ENCODE measurements at regions not wholly inside any gene's neighbourhood (a gene's known extent, or its start where the extent isn't known, plus 50 kb on each side); places are given as distances from the start of the nearest gene placed in this dataset.

DNA sequence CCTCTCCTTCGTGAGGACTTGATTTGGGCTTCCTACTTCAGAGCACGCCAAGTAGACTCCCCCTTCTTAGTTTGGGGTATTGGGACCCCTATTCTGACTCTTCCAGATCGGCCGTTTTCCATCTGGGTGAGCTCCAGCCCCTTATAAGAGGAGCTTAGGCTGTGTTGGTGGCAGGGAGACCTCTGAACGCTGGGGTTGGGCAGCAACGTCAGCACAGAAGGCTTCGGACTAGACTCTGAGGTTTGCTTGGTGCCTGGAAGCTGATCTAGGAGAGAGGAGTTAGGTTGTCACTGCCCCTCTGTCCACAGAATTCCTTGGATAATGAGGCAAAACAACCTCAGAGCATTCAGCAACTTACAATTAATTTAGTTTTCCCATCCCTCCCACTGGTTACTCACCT is 99.2 kb upstream of the RTL1 start:
- DNase-seq (ENCODE audit: extremely low read depth in 1 of 2, low read depth in 1 of 2), result no peak

DNA sequence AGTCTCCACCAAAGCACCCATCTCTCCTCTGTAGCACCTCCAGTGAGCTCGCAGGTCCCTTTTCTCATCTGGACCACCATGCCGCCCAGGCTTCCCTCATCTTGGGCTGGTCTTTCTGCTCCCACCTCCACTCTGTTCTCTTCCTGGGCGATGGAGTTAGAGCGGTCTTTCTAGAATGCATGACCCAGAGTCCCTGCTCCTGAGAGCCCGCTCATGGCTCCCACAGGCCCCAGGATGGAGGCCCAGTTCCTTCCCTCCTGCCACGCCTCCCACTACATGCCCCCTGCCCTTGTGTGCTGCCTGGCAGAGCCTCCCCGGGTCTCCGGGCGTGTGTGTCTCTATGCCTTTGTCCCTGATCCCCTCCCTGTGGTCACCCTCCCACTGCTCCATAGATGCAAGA is 100.7 kb upstream of the RTL1 start:
- DNase-seq (ENCODE audit: extremely low read depth in 1 of 2, low read depth in 1 of 2), result no peak

DNA sequence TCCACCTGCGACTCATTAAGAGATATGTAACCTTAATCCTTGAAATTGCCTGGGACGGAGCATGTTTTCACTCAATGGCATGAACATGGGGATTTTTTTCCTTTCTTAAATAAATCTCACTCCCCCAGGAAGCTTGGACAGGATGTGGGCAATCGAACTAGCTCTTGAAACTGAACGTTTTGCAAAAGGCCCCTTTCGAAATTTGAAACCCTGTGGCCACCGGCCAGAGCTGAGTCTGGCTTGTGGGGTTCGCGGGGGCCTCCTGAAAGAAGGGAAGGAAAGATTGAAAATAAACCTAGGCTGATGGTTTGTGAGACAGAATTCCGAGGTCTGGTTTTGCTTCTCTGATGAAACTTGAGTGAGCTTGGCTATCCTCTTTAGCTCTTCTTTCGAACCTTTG is 101.4 kb upstream of the RTL1 start:
- no peak for DNase-seq (ENCODE audit: extremely low read depth in 1 of 2, low read depth in 1 of 2)

DNA sequence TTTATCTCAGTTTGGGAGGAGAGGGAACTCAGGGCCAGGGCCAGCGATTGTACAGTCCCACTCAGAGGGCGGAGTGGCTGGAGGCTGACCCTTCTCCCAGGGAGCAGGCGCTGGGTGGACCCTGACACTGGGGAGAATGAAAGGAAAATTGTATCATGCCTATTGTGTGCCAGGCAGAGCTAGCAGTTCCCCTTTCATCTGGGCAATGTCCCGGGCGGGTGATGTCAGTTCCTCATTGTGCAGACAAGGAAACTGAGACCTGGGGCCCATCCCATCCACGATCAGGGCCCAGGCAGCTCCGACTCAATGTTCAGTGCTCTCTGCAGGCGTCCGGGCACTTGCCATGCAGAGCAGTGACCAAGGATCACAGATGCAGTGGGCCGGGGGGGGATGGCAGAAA is 101.9 kb upstream of the RTL1 start:
- DNase-seq (ENCODE audit: extremely low read depth in 1 of 2, low read depth in 1 of 2), result no peak

DNA sequence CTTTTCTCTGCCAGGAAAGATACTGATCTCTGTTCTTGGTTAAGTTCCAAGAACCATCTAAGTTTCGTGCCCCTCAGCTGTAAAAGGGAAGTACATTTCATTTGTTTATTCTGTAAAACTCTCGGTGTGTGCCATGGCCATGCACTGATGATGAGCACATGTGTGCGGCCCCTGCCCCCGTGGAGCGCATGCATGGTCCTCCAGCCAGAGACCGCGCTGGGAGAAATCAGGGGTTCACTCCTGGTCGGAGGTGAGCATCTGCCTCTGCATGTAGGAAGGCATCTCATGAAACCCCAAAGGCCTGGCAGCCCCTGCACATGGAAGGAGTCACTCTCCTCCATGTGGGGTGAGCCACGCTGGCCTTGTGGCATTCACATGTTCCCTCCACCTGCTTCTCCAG is 102.5 kb upstream of the RTL1 start:
- no peak for DNase-seq (ENCODE audit: extremely low read depth in 1 of 2, low read depth in 1 of 2)

DNA sequence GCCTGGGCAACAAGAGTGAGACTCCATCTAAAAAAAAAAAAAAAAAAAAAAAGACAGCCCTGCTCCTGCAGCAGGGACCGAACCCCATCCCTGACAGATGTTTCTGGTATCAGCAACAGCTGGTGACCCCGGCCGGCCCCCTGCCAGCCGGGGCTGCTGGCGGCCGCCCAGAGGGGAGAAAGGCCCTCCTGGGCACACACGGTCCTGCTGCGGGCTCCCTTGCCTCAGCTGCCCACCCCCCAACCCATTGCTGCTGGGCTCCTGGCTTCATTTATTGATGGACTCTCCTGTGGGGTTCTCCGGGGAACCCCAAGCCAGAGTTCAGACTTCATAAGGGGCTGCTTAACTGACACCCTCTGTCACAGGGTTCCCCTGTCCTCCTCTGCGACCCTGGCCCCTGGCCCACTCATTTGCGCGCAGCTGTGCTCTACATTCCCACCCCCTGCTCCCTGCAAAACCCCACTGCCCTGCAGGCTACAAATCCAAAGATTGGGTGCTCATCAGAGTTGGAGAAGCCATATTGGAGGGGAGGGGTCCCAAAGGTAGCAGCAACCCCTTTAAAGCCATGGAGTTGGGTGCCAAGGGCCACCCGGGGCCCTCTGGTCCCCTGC is 103.6 kb upstream of the RTL1 start:
- DNase-seq (ENCODE audit: extremely low read depth in 1 of 2, low read depth in 1 of 2), result no peak

DNA sequence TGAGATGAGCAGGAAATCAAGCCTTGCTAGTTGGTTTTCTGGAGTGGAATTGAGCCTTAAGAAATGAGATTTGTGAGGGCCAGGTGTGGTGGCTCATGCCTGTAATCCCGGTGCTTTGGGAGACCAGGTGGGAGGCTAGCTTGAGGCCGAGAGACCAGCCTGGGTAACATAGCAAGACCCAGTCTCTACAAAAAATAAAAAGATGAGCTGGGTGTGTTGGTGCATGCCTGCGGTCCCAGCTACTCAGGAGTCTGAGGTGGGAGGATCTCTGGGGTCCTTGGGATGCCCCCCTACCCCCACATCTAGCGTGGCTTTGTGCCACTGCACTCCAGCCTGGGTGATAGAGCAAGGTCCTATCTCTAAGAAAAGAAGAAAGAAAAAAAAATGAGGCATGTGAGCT is 104.2 kb upstream of the RTL1 start:
- no peak for DNase-seq (ENCODE audit: extremely low read depth in 1 of 2, low read depth in 1 of 2)

DNA sequence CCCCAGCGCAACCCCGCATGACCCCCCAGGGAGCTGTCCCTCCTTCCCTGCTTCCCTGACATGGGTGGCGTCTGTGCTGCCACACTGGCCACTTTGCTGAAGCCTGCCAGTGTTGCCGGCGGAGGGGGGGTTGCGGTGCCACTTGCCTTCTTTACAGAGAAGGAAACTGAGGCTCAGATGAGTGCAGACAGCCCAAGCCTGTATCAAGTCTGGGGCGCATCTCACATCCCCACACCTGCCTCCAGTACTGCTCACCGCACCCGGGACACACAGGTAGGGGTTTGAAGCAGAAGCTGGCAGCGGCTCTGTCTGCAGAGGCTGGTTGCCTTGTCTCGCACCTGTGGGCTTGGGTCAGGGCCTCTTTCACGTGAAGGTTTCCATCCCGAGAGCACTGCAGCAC is 104.7 kb upstream of the RTL1 start:
- no peak for DNase-seq (ENCODE audit: extremely low read depth in 1 of 2, low read depth in 1 of 2)

DNA sequence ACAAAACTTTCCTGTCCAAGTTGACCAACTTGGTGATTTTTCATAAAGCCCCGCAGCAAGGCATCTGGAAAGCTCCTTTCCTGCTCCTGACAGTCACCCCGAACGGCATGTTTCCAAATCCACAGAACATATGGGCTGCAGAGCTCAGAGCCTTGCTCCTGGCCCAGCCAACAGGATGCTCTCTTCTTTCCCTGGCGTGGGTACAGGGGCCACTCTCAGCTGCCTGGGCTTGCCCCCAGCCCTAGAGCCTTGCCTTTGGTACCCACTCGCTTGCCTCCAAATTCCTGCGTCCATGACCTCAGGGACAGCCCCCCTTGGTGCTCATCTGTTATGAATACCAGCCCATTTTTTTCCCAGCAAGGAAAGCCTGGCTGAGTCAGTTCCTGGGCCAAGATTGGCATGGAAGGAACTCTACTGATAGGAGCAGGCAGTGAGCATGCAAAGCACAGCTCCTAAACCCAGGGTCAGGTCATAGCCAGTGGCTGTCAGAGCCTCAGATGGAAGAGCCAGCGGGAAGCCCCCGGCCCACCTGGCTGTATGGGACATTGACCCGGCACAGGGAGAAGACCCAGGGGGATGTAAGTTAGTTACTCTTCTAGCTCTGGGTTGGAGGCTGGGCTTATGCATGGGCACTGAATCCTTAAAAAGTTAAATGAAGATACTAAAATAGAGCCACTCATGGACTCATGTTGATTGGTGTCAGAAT is 105.3 kb upstream of the RTL1 start:
- DNase-seq (ENCODE audit: extremely low read depth in 1 of 2, low read depth in 1 of 2), result no peak

DNA sequence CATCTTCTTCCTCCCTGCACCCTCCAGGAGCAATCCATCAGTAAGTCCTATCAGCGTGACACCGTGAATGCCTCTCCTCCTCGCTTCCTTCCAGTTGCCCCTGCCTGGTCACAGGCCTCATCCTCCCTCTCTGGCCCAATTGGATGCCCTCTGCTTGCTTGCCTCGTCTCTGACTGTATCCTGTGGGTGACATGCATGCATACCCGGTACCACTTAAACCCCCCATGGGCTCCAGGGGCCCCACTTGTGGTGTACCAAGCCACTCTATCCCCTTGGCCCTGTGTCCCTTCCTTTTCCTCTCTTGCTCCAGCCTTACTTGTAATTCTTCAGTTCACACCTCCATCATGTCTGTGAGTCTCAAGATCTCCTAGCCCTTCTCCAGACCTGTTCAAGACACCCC is 106.0 kb upstream of the RTL1 start:
- no peak for DNase-seq (ENCODE audit: extremely low read depth in 1 of 2, low read depth in 1 of 2)

DNA sequence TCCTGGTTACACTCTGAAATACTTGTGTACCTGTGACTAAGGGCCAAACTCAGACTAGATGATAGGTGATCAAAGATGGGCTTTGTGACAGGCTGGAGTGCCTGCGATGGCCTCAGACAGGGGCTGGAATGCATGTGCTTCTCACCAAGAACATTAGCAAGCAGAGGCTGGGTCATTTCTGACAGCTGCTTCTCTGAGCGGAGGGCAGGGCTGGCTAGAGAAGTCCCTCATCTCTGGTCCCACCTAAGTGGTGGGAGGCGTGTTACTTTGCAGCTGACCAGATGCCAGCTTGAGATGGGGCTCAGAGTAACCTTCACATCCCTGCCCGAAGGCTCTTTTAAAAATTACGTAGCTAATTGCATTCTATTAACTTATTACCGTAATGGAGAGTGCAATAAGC is 106.8 kb upstream of the RTL1 start:
- no peak for DNase-seq (ENCODE audit: extremely low read depth in 1 of 2, low read depth in 1 of 2)

DNA sequence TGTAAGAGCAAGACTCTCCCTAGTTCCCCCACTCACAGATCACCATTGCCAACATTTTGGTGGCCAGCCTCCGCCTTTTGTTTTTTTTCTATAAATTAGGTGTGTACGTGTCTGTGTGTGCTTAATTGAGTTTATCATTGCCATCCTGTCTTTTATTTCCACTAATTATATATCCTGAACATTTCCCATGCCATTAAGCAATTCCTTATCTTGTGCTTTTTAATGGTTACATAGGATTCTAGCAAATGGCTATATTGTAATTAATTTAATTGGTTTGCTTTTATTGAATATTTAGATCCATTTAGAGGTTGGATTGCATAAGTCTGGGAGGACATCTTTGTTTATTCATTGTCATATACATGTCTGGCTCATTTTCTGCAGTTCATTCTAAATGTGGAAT is 107.3 kb upstream of the RTL1 start:
- DNase-seq (ENCODE audit: extremely low read depth in 1 of 2, low read depth in 1 of 2), result no peak

DNA sequence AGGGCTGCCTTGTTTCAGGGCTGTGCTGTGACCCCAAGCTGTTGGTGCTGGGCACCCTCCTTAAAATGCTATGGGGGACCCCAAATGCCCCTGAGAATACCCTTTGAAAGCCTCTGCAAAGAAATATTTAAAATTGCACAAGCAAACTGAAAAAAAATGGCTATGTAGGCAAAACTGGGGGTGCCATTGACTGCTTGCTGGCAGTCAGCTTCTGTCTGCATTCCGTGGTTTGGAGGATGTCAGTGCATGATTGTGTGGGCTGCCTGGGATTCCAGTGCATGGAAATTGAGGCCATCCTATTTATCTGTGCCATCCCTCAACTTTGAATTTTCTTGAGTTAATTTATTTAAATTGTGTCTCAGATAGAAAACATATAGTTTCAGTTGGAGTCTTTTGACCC is 113.7 kb upstream of the RTL1 start:
- no peak for DNase-seq (ENCODE audit: extremely low read depth in 1 of 2, low read depth in 1 of 2)

DNA sequence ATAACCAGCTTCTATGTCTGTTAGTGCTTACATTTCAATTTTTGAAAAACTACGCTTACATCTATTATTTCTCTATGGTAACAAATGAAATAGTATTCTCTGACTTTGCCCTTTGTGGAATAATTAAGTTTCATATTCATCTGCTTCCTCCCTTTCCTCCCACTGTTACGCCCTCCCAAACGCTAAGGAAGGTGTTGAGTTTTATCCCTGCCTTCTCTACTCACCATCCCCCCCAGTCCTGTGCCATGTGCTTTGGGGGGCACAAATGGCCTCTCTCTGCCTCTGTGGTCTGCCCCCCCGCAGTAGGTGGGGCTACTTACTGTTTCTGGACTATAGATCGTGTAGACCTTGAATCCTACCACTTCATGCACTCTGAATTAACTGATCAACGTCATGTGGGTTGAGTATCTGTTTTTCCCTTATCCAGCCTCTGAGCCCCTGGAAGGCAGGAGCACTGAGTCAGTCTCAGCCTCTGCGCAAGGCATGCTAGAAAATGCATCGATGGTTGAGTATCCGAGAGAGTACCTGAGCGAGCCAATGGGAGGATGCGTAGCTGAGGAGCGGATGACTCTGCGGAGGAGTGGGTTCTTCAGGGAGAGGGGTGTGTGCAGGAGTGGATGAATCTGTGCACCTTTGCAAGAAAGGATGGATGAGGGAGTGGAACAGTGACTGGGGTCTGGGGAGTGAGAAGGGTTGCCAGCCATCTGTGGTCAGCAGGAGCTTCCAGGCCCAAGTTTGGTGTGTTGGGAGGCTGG is 114.5 kb upstream of the RTL1 start:
- DNase-seq (ENCODE audit: extremely low read depth in 1 of 2, low read depth in 1 of 2), result no peak

DNA sequence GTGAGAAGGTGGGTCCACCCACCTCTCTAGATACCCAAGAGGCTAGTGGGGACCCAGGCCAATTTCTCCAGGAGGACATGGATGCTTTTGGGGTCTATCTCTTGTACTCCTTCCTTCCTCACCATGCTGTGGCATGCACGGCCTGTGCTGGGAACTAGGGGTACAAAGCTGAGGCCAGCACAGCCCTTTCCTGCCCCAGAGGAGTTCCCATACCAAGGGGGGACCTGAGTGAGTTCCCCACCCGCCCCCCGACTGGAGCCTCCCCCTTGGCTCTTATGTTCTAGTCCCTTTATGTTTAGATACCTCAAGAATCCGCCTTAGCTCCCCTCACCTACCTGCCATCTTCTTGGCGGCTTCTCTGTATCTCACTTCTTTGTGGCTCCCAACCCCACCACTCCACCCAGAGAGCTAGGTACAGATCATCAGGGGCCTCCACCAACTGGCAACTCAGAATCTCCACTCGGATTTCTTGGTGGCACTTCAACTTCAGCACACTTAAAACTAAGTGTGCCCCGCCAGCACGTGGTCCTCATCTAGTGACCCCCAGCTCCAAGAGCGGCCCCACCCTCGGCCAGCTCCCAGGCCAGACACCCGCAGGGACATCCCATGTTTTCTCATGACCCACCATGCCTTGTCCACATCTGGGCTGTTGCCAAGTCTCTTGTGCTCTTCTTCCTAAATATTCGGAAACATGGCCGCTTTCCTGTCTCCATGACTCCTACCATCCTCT is 115.2 kb upstream of the RTL1 start:
- DNase-seq (ENCODE audit: extremely low read depth in 1 of 2, low read depth in 1 of 2), result no peak

DNA sequence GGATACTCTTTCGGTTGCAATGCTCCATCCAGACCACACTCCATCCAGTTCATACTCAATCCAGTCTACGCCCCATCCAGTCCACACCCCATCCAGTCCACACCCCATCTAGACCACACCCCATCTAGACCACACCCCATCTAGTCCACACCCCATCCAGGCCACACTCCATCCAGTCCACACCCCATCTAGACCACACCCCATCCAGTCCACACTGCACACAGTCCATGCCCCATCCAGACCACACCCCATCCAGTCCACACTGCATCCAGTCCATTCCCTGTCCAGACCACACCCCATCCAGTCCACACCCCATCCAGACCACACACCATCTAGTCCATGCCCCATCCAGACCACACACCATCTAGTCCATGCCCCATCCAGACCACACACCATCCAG is 116.0 kb upstream of the RTL1 start:
- DNase-seq (ENCODE audit: extremely low read depth in 1 of 2, low read depth in 1 of 2), result no peak

DNA sequence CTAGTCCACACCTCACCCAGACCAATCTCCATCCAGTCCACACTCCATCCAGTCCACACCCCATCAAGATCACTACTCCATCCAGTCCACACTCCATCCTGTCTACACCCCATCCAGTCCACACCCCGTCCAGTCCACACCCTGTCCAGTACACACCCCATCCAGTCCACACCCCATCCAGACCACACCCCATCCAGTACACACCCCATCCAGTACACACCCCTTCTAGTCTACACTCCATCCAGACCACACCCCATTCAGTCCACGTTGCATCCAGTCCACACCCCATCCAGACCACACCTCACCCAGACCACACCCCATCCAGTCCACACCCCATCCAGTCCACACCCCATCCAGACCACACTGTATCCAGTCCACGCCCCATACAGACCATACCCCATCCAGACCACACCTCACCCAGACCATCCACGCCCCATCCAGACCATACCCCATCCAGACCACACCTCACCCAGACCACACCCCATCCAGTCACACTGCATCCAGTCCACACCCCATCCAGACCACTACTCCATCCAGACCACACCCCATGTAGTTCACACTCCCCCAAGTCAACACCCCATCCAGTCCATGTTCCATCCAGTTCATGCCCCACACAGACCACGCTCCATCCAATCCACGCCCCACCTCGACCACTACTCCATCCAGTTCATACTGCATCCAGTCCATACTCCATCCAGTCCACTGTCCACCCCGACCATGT is 116.6 kb upstream of the RTL1 start:
- DNase-seq (ENCODE audit: extremely low read depth in 1 of 2, low read depth in 1 of 2), result no peak

DNA sequence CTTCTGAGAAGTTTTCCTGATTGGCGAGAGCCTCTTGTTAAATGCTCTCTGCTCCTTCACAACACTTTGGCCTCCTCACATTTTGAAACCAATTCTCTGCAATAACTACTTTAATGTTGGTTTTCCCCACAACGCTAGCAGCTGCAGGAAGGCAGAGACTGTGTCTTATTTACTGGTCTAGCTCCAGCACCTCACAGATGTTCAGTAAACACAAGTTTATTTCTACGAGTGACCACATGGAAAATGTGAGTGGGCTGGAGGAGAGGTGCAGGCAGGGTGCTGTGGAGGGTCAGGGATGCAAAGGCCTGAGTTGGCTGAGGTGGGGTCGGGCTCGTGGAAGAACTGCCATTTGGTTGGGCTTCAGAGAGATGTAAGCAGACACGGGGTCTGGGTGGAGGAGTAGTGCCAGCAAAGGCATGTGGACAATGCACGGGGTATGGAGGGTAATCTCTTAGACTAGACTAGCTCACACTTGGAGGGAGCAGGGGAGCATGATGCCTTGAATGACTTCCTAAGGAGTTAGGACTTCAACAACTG is 117.4 kb upstream of the RTL1 start:
- no peak for DNase-seq (ENCODE audit: extremely low read depth in 1 of 2, low read depth in 1 of 2)

DNA sequence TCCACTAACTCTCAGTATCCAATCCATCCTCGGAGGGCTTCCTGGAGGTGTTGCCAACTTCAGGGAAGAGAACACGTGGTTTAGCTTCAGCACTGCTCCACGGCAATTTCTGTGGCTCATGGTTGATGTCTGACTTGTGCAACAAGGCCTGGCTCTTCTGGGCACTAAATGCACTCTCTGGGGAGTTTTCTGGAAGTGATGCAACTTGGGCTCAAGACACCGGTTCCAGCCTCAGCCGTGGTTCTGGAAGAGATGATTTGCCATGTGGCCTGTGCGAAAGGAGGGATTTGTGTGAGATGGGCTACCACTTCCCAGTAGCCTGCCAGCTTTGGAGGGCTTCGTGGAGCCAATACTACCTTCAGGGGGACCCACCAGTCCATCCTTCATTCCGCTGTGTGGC is 118.6 kb upstream of the RTL1 start:
- no peak for DNase-seq (ENCODE audit: extremely low read depth in 1 of 2, low read depth in 1 of 2)

DNA sequence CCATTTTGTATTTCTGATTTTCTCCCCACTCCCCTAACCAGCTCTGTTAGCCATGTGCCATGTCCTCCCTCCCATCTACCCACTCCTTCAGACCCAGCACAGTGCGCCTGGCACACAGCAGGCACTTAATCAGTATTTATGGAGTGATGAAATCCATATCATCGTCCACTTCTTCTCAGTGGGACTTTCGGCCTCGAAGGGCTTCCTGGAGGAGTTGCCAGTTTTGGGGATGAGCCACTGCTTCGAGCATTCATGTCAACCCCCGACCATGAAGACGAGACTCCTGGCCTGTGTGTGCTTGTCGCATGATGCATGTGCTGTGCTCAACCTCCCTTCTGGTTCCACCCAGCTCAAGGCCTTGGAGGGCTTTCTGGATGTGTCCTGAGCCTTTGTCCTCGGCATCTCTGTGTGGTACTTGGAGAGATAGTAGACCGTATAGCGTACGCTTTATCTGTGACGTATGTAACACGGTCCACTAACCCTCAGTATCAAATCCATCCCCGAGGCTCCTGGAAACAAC is 119.5 kb upstream of the RTL1 start:
- DNase-seq (ENCODE audit: extremely low read depth in 1 of 2, low read depth in 1 of 2), result no peak

DNA sequence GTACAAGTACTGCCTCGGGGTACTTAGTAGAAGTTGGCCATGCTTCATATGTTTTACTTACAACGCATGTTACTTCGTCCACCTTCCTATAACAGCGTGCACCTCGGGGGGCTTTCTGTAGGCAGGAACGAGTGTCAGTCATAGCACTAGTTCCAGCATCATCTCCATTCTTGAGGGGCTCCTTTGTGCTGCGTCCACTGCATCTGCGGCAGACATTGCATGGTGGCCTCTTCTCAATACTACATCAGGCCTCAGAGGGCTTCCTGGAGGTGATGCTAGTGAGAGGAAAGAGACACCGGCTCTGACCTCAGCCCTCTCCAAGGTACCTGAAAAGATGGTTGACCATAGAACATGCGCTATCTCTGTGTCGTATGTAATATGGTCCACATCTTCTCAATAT is 121.2 kb upstream of the RTL1 start:
- no peak for DNase-seq (ENCODE audit: extremely low read depth in 1 of 2, low read depth in 1 of 2)
